ENCODE measurements at regions not wholly inside any gene's neighbourhood (a gene's known extent, or its start where the extent isn't known, plus 50 kb on each side); places are given as distances from the start of the nearest gene placed in this dataset.

GRCh38 chr12:61452076-61452475, 808.1 kb upstream of the USP15 start:
- TF ChIP-seq EZH2phosphoT487 (IDR thresholded peaks at IDR 0.05; ENCODE audit: low read depth, severe bottlenecking, unreplicated experiment), result no peak
- TF ChIP-seq, protein P1, sequence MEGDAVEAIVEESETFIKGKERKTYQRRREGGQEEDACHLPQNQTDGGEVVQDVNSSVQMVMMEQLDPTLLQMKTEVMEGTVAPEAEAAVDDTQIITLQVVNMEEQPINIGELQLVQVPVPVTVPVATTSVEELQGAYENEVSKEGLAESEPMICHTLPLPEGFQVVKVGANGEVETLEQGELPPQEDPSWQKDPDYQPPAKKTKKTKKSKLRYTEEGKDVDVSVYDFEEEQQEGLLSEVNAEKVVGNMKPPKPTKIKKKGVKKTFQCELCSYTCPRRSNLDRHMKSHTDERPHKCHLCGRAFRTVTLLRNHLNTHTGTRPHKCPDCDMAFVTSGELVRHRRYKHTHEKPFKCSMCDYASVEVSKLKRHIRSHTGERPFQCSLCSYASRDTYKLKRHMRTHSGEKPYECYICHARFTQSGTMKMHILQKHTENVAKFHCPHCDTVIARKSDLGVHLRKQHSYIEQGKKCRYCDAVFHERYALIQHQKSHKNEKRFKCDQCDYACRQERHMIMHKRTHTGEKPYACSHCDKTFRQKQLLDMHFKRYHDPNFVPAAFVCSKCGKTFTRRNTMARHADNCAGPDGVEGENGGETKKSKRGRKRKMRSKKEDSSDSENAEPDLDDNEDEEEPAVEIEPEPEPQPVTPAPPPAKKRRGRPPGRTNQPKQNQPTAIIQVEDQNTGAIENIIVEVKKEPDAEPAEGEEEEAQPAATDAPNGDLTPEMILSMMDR (IDR thresholded peaks at IDR 0.05; ENCODE audit: poor library complexity), result no peak
- TF ChIP-seq EZH2 (IDR thresholded peaks at IDR 0.05; ENCODE audit: borderline replicate concordance), result no peak

All from hepatocyte (in vitro differentiated cells).